ENCODE measurements at regions not wholly inside any gene's neighbourhood (a gene's known extent, or its start where the extent isn't known, plus 50 kb on each side); places are given as distances from the start of the nearest gene placed in this dataset.
"Not testable (repeated sequence)": the region's sequence is repeated elsewhere in the genome, so short reads cannot be mapped to it uniquely, and the experiment has no call there.

DNA sequence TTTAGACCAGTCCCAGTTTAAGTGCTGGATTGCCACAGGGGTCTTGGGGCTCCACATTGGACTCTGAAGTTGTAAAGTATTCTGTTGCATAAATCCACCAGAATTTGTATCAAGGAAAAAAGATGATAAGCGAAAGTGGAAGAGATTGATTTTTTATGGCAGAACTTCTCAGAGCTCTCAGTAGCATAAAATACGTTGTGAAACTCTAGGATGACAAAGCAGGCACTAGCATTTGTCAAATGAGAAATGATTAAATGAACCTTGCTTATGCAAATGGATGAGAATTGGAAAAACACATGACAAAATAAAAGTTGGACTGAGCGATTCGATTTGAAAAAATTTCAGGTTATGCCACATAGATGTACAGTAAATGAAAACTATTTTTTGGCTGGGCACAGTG lies 253.8 kb upstream of the RAB4A start:
- FAIRE-seq, result no peak

DNA sequence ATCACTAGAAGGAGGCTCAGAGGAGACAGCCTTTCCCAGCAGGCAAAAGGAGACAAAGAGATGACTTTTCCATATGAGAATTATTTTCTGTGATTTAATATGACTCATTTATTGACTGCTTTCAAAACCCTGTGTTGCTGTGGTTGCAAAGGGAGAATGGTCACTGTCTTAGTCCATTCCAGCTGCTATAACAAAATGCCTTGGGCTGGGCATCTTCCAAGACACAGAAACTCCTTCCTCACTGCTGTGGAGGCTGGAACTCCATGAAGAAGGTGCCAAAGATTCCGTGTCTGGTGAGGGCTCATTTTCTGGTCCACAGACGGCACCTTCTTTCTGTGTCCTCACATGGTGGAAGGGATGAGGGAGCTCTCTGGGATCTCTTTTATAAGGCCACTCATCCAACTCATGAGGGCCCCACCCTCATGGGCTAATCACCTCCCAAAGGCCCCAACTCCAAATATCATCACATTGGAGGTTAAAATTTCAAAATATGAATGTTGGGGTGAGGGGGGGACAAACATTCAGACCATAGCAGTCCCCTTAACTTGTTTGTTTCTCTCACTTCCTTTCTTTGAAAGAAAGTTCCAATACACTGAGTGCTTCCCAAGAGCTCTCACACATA lies 252.1 kb upstream of the RAB4A start:
- FAIRE-seq, result no peak

DNA sequence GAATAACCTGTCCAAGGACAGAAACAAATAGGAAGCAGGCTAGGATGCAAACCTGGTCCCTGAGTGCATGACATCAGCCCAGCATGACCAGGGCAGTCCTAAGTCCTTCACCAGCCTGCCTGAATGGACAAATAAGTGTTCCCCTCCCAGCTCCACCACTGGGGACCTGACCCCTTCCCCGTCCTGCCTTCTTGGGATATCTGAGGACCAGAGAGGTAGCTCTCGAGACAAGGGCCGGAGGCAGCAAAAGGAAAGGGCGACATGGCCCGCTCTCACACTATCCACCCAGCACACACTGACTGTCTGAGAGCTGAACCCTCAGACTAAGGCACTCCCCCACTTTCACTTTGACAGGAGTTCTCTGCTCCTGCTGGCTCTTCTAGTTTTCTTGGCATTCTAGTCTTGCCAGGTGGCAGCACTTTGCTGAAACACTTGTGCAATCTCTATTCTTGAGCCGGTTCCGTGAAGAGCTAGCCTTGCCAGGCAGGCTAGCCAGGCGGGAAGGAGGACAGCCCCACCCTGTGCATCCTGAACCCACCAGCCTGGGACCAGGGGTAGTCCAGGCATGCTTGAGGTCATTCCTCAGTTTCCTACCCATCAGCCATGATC lies 251.1 kb upstream of the RAB4A start:
- FAIRE-seq, result no peak

DNA sequence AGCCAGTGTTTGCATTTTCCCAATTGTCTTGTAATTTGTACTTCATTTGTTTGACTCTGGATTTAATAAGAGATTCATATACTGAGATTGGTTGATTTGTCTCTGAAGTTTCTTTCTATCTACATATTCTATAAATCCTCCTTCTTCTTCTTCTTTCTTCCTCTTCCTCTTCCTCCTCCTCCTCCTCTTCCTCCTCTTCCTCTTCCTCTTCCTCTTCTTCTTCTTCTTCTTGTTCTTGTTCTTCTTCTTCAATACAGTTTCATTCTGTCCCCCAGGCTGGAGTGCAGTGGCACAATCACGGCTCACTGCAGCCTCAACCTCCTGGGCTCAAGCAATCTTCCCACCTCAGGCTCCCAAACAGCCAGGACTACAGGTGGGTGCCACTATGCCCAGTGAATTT lies 249.9 kb upstream of the RAB4A start:
- FAIRE-seq, result not testable (repeated sequence)

DNA sequence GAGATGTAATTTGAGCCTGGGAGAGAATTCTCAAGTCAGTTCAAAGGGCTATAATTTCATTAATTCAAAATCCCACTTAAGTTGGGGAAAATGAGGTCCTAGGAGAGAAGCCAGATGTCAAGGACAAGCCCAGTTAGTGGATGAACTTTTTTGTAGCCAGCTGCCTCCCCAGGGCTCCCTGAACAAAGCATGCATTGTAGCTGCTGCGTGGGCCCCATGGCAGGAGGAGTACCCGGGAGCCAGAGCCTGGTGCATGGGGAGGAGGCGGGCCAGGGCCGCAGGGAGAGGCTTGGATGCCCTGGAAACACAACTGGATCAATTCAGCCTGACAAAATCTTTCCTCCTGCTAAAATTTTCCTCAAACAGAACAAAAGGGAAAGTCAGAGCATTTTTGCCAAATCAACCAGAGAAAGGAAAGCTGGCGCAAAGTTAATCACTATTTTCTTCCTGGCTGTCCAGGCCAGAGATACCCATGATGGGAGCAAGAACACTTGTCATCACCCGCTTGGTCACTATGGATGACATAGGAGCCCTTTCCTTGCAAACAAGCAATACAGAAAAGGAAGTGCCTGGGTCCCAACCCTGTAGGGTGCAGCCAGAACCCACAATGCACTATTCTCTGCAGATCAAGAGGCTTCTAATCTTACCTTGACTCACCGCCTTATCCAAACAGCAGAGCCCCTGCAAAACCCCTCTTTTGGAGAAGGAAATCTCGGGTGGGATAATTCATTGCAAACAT lies 248.1 kb upstream of the RAB4A start:
- no peak for FAIRE-seq

DNA sequence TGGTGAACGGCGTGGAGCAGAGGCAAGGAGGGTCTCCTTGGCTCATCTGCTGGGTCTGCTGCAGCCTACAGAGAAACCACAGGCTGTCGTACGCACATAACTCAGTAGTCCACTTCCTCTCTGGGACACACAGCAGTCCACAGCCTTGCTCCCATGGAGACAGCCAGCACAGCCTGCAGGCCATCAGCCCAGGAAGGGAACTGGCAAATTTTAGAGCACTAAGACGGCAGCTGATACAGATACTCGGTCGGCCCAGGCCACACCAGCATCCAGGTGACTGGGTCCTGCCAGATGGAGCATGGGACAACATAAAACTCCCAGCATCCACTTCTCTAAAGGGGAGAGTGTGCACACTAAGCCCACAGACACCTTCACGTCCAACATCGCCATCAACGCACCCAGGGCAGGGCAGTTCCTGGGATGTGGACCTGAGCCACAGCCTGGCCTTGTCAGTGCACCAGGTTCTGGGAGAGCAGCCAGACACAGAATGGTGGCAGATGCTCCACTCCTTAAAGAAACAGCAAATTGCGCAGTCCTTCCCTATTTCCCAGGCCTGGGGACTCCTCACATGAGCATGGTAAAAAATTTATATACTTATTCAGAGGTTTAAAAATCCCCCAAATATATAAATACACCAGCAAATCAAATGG lies 247.1 kb upstream of the RAB4A start:
- no peak for FAIRE-seq

DNA sequence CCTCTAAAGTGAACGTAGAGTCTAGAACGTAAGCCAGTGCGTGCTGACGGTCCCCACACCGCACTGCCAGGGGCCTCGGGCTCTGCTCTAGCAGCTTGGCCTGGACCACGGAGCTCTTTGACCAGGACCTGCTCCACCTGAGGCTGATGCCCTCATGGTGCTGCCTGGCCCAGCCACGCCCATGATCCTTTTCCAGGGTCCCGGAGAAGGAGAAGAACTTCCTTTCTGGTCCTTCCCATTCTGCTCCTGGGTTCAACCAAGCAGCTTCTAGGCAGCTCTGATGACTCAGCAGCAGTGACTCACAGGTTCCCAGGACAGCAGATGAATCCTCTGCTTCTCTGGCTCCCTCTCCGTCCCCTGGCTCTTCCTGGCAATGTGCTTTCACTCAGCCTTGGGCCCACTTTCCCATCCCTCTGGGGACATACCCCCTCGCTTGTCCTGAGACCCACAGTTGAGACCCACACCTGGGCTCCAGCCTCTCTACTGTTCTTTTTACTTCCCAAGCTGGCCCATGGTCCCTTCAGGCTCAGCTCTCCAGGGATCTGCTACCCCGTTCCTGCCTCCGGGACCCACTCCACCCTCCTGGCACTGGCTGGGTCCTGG lies 246.3 kb upstream of the RAB4A start:
- no peak for FAIRE-seq

DNA sequence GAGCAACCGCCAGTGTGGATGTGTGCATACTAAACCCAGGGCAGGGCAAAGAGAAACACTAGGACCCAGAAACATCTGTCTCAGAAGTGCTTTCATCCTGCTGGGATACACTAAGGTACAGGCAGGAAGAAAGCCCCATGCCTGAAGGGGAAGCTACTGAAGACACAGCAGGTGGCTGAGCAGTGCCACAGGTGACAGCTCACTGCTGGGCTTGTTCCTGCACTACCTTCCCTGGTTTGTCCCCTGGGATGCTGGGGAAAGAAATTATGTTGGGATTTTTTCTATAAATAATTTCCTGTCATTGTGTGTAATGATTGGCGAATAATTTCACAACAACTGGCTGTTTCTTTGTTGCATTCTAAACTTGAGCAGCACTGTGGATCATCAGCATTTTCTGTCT lies 245.3 kb upstream of the RAB4A start:
- FAIRE-seq, result no peak

DNA sequence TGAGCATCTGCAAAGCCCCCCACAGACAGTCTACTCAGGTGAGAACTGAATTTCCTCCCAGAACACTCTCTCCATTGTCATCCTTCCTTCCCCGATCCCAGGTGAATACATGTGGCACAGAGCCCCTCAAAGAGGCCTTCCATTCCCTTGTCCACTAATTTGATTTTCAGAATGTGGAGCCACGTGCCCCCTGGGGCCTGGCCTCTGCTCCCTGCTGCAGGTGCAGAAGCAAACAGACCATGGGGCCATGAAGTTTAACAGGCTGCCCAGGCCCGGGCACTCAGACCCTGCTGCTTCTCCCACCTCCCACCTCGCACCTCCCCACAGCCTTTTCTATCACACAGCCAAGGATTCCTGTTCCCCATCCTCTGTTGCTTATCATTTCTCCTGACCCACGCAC lies 243.8 kb upstream of the RAB4A start:
- no peak for FAIRE-seq

DNA sequence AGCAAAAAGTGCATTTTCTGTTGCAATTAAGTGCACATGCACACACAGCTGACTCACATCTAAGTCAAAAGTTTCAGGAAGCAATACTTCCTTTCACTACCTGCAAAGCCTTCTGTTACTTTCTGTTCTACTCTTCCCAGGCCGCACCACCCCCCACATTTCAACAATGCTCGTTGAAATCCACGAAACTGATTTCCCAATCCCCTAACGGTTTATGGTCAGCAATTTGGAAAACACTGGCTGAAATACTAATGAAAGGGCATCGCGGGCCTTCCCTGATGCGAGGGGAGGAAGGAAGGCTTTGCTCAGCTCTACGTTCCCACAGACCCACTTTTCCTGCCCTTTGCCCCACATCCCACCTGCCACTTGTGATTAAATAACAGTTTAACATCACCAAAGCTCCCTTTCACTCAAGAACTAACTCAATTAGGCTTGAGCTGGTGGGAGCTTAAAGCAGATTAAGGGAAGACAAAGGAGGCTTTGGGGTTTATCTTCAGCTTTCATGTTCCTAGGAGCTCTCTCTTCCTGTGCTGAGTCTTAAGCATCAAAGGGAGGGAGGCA lies 243.2 kb upstream of the RAB4A start:
- no peak for FAIRE-seq

DNA sequence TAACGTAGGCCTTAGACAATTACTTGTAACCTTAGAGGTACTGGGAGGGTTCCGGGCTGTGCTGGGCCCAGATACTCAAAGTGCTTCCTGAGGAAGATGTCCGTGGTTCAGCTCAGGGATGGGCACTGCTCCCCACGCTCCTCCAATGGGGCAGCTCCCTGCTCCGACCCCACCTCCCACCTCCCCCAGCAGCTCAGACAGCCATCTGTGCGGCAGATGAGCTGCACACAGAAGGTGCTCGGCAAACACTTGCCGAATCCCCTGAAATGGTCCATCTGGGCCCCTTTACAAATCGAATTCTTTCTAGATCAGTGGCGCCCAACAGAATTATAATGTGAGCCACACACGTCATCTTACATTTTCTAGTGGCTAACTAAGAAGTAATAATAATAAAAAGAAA lies 242.4 kb upstream of the RAB4A start:
- FAIRE-seq, result no peak

DNA sequence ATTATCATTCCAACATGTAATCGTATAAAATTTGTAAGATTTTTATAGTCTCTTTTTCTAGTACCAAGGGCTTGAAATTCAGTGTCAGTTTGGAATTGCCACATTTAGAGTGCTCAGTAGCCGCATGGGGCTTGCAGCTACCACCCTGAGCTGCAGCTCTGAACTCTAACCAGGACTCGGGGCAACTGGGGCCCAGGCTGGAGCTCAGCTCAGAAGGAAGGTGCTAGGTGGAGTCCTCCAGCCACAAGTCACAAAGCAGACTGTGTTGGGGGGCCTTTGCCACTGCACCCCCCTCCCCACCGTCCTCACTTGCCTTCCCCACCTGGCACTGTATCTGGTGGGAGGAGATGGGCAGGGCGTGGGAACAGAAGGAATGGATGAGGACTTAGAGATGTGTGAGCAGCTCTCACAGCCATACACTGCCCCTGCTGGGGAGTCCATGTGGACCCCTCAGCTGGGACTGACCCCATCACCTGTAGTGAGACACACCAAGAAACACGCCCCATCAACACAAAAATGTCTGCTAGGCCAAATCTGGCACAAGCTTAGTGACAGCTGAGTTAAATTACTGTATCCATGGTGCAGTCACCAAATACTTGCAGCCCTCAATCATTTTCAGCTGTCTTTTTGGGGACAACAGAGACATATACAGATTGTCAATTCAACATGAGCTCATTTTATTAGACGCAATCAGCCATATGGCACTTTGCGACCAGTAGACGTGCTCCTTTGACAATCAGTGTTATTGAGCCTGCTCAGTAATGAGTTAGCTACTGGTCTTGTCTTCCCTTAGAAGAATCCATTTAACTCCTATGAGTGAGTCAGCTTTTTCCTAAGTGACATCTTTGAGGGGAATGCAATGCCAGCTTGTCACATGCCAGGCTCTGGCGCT lies 241.7 kb upstream of the RAB4A start:
- FAIRE-seq, result no peak

DNA sequence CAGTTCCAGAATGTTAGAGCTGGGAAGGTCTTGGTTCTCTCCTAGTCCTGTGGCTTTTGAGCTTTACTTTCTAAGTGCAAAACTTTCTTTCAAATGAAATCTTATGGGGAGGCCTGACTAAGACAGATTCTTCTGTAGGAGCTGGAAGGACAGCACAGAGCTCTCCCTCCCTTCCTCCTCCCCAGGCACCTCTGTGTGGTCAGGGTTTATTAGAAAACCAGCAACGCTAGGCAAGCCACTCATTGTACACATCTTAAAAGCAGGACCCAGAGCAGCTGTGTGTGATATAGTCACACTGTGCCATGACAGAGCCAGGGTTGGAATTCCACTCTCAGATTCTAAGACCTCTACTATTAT lies 241.1 kb upstream of the RAB4A start:
- FAIRE-seq, result no peak

DNA sequence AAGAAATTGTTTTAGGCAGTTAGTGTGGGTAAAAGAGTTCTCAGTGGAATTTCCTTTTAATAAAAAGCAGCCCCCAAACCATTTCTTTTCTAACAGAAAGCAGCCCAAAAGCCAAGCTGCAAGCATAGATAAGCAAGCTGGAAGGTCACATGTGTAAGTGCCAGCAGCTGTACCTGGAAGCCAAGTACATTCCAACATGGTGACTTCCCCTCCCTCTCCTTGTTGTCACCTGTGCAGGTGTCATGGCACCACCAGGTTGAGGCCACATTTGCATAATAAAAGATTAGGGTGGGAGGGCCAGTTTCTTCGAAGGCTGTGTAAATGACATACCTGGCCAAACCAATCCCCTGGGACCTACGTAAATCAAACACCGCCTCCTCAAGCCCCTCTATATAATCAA lies 240.3 kb upstream of the RAB4A start:
- FAIRE-seq, result no peak

DNA sequence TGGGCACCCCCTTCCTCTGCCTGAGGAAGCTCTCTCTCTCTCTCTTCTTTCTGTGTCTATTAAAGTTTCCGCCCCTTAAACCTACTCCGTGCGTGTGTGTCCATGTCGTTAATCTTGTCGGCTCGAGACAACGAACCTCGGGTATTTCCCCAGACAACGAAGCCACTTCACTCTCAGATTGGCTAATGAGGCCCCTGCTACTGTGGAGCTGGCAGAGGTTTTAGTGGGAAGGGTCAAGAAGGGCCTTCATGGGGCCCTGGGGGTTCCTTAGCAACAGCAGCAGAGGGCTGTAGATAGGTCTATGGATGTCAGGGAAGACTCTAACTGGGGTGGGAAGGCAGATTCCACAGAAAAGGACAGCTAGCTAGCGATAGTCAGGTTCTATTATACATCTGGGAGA lies 239.8 kb upstream of the RAB4A start:
- FAIRE-seq, result no peak

DNA sequence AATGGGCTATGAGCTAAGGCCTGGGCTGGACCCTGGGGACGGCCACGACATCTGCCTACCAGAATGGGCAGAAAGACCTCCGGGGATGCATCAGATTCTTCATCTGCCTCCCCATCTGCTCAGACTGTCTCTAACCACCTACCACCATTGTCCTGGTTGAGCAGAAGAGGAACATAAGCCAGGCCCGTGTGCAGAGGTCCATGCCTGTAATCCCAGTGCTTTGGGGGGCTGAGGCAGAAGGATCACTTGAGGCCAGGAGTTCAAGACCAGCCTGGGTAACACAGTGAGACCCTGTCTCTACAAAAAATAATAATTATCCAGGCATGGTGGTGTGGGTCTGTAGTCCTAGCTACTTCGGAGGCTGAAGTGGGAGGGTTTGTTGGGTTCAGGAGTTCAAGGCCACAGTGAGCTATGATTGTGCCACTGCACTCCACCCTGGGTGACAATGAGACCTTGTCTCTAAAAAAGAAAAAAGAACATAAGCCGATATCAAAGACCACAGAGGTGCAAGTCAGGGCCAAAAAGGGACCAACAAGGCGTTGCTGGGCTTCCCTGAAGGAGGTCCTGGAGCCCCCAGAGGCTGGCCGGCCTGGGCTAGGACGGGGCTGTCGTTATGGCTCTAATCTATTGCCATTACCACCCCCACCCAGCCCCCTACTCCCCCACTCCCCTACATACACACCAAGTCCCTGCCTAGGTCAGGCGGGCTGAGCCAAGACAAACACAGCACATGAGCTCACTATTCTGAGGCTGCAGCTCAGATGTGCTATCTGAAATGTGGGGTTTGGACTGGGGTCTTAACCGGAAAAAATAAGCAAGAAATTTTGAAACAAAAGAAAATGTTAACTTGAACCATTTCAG lies 239.2 kb upstream of the RAB4A start:
- no peak for FAIRE-seq

DNA sequence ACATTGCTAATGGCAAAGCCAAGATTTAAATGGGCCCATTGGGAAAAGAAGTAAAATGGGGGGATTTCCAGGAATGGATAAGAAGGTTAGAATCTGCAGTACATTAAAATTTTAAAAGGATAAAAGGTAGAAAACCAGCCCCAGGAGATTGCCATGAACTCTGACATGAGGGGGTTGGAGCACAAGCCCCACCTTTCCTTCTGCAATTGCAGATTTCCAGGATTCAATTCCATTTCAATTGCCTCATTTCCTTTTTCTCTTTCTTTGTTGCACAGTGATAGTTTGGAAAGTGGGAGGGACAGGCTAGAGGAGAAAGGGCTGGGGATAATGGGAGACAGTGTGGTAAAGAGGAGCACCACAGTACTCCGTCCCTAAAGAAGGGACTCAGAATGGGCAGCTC lies 238.5 kb upstream of the RAB4A start:
- FAIRE-seq, result no peak

DNA sequence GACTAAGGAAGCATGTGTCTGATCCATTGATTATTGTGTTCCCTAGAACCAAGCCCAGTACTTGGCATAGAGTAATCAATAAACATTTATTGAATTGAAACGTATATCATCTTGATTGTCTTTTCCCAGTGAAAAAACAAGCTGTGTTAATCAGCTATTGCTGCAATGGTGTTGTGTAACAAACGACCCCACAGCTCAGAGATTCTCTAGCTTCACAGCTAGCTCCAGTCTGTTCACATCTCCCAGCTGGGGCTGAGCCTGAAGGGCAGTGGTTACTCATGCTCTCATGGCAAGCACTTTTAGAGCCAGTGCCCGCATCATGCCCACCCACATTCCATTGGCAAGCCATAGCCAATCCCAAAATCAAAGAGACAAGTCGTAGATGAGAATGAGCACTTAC lies 237.4 kb upstream of the RAB4A start:
- FAIRE-seq, result no peak

DNA sequence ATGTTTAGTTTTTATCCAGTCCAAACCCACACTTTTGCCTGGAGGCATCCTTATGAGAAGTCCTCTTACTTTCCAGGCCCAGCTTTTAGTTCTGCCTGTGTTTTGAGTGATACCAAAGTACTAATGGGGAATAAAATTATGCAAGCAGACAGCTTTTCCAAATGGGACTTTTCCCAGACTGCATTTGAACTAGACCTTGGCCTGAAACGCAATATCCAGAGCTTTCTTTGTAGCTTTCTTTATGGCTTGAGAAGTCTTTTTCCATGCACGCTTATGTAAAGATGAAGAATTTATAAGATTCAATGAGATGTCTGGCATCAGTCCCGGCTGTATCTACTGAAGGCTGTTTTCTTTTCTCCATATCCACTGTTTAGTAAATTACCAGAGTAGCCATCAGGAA lies 236.6 kb upstream of the RAB4A start:
- no peak for FAIRE-seq

DNA sequence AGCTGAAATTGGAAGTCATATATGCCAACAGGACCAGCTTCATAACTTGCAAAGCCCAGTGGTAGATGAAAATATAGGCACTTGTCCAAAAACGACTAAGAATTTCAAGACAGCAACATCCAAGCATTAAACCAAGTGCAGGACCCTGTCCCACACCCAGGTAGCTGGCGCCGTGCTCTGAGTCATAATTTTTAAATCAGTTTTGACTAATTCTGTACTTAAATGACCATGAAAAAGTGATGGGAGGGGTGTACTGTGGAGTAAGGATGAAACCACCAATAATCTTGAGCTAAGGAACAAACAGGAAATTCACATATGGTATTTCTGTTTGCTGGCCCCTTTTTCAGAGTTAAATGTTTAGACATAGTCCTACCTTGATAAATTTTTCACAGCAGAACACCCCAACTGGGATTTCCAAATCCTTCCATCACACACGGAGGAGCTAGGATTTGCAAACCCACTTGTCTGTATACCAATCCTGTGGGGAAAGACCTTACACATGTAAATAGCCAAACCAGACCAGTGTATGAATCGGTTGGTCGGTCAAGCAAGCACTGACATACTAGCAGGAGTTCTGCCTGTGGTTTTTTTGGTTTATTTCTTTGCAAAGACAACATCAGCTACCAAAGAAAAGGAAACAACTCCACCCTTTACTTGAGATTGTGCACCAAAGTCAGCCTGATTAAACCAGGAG lies 235.7 kb upstream of the RAB4A start:
- no peak for FAIRE-seq

DNA sequence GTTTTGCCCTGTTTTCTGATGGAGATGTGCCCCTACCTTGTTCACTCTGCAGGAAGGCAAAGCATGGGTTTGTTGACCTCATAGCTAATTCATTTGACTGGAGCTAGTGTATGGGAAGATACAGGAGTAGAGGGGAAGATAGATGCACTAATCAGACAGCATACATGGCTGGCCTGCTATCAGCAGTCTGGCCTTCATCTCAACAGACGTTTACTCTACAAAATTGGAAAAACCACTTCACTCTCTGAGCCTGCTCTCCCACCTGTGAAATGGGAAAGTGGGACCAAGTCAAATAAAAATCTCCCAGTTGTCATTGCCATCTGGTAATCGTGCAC lies 235.2 kb upstream of the RAB4A start:
- no peak for FAIRE-seq
